ENCODE measurements at regions not wholly inside any gene's neighbourhood (a gene's known extent, or its start where the extent isn't known, plus 50 kb on each side); places are given as distances from the start of the nearest gene placed in this dataset.

GRCh38 chrX:10101269-10101668 lies 55.5 kb upstream of the CLCN4 start:
- TF ChIP-seq CTCF (IDR thresholded peaks at IDR 0.05) (no peak), EZH2 (IDR thresholded peaks at IDR 0.05) (no peak), EZH2phosphoT487 (IDR thresholded peaks at IDR 0.05) (no peak)
